Activated CD4-positive, alpha-beta T cell treated with anti-CD3 and anti-CD28 coated beads, Interleukin-2, Interleukin-4, amounts not matched to agents 100 ng/mL and 50 ng/mL, durations not matched to agents 16 hours and 8 hours (primary cell): ENCODE measurements at regions not wholly inside any gene's neighbourhood (a gene's known extent, or its start where the extent isn't known, plus 50 kb on each side); places are given as distances from the start of the nearest gene placed in this dataset.

Source experiments
- DNase-seq: peaks from one replicate; pipeline ENCODE4 v3.0.0-alpha.2; 2020; ENCODE audit warnings: low spot score

DNA sequence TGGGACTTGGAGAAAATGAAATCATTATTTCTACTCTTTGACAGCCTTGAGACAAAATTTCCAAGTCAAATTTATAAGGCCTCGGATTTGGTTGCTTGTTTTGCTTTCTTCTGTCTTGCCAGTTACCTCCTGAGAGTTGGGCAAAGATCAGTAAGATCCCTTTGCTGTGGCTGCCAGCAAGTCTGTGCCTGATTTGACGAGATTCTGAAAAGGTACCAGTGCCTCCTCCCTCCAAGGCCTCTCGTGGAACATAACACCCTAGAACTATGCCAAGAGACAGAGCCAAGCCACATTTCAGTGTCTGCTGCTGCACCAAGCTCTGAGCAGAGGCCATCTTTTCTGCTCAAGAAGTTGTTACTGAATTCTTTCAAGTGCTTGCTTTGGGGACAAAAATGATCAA is 61.0 kb downstream of the GTPBP8 start:
- DNase-seq = no peak

DNA sequence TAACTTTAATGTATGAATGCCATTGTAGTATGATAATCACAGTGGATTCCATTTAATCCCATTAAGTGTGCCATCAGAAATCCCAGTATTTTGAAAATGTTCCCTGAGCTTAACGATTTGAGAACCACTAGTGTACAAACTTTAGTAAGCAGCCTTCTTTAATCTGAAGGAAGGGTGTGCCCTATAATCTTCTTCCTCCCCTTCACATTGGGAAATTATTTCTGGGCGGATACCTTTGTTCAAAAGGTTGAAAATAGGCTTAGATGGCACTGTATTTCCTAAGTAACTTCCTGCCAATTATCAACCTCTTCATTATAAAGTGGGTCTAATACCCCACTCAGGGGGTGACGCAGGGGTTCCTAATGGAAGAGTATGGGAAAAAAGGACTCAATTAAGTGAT is 62.4 kb downstream of the GTPBP8 start:
- DNase-seq = no peak

DNA sequence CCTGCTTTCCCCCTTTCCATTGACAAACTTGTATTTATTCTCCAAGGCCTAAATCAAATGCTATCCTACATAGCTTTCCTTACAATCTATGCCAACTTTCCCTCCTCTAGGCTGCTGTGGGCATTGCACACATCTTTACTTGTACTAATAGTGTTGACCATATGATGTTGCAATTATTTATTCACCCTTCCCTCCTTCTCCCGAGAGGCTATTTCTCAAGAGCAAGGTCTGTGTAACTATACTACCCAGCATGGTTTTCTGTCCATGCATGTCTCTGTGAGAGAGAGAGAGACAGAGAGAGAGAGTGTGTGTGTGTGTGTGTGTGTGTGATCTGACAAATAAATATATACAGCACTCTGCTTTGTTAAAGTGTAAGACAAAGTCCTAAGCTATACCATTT is 63.8 kb downstream of the GTPBP8 start:
- no peak for DNase-seq

DNA sequence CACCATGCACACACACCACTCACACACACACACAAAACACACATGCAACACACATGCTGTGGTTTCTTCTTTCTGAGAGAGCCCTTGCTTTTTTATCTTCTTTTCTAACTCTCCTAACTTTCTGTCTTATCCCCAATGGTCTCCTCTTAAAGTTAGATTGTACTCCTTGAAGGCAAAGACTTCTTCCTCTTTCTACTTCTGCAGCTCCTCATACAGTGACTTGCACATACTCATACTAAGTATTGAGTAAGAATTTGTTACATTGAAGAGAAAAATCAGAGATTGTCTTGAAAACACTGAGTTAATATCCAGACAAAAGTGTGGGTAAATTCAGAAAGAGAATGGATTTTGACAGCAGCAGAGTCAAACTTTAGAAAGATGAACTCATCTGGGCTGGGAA is 64.4 kb downstream of the GTPBP8 start:
- DNase-seq = no peak

DNA sequence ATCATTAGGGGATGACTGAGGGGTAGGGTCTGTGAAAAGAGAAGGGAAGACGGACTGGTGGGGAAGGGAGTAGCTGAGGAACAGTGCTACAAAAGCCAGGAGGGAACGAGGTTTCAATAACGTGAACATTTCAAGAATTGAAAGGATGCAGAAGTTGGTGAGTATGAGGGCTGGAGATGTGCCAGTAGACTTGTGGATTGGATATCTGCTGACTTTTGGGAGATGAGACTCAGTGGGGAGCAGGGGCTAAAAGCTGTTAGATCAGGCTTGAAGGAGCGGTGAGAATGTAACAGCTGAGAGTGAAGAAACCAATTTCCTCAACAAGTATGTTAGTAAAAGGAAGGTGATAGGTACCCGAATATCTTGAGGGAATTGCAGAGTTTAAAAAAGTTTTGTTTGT is 65.2 kb downstream of the GTPBP8 start:
- no peak for DNase-seq

DNA sequence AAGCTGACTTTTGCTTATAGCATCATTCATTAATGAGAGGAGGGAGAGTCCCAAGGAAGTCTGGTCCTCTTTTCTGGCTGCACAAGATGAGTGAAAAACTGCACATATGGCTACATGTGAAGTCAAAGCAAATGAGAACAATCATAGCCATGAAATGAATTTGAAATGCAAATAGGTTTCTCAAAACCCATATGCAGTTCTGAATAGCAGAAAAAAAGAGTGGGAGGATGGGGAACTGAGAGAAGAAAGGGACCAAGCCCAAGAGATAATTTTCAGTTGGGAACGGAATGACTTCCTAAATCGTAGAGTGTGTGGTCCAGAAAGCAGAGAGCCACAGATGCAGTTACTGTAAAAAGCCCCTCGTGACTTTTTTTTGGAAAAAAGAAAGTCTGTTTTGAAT is 66.3 kb downstream of the GTPBP8 start:
- no peak for DNase-seq

DNA sequence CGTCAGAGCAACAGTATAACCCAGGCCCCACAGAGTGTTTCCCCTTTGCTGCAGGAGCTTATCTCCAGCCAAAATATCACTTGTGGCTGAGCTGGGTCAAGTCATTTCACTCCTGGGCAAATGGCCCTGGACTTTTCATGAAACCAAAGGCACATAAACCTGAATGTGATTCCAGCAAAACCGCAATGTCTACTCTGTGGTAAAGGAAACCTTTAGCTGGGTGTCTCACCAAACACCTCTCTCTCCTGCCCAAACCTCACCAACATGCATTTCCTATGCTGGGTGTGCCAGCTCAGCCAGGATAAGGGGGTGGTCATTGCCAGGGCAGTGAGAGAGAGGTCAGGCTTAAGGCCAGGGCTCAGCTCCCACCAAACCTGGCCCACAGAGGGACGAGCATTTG is 67.4 kb downstream of the GTPBP8 start:
- DNase-seq = no peak

DNA sequence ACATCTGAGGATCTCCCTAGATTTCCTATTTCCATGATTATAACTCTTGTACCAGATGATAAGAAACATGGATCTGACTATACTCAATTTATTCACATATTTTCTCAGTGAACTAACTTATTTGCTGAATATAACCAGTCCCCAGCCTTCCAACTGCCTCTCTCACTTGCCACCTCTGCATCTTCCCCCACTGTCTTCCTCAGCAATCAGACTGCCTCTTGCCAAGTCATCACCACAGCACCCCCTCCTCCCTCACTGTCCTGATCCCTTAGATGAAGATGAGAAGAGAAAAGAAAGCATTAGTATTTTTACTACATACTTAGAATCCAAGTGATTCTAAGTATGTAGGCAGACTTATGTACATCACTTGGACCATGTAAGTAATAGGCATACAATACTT is 71.9 kb downstream of the GTPBP8 start:
- DNase-seq = no peak

DNA sequence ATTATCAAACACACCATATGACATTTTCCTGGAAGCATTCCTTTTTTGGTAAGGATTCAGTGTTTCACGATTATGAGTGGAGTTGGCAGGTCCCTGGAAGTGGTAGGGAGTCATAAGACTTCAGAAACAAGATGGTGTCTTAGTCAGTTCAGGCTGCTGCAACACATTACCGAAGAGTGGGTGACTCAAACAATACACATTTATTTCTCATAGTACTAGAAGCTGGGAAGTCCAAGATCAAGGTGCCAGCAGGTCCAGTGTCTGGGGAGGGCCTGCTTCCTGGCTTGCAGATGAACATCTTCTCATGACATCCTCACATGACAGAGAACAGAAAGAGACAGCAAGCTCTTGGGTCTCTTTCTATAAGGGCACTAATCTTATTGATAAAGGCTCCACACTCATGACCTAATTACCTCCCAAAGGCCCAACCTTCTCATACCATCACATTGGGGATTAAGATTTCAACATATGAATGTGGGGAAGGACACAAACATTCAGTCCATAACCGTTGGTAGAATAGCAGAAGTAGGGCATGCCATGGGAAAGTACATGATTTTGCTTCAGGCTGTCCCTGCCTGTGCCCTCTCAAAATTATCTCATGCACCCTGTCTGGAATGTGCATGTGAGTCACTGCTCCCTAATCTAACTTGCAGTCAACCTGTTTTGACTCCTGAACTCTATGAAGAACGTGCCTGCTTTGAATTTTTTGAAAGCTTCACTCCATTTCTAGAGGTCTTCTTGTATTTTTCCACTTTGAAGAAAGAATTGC is 72.5 kb downstream of the GTPBP8 start:
- no peak for DNase-seq

DNA sequence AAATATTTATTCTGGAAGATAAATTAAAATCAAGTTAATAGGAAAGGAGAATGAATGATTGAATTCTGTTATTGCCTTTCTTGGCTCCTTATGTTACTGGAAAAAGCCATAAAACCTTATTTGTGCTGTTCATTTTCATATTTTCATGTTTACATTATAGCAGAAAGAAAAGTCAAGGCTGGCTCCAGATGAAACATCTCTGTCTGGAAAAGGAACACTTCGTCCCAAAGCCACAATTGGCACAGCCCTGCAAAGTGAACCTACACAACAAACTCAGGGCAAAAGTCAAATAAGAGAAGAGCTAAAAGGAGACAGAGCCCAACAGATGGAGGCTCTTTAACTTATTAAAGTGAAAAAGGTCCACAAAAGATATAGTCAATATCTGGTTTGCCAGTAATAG is 73.4 kb downstream of the GTPBP8 start:
- no peak for DNase-seq

DNA sequence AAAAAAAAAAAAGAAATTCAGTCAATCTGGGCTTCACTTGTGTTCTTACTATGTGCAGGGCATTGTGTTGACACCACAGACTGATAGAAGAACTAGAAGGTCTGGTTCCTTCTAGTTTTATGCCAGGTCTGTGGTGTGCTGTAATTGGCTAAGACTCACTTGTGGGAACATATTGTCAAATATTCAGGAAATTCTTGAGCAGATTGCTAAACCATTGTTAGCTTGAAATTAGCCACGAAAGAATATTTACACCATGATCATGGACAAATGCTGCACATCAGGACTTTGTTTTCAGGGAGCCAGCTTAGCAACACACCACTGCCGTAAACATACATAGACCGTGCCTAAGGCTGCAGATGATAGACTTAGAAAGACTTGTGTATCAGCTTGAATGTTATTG is 74.6 kb downstream of the GTPBP8 start:
- DNase-seq = no peak

DNA sequence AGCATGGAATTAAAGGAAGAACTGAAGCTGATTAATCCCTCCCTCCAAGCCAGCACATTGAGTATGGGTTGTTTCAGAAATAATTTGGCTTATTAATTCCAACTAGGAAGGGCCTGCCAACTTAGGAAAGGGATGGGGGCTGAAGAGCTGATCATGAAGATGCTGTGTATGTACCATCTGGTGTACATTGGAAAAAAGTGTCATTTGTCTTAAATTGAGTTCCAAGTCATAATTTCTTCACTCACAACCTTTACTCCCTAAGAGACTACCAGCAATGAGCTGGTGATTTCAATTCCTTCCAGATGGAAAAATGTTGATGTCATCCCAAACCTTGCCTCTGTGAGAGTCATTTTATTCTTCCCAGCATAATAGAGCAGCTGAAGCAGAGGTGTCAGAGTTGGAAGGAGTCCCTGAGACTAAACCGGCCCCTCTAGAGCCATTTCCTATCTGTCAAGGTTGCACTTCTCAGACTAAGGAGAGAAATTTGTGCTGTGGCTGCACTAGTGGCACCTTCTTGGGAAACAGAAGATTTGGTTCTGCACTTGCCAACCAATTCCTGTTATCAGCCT is 79.4 kb downstream of the GTPBP8 start:
- no peak for DNase-seq

DNA sequence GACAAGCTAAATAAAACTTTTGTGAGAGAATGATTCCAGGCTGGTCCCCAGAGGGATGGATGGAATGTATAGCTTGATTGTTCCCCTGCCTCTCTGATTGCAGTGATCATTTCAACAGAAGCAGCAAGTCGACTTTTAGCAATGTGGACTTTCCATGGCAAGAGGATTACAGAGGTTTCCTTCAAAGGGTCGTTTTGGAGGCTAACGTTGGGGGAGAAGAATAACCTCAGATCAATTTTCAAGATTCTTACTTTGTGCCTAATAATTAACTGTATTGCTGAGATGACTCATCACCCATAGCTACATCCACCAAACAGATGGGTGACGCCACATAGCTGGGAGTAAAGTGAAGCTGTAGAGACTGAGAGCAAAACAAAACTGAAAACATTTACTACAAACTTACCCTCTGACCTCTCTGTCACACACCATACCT is 79.9 kb downstream of the GTPBP8 start:
- no peak for DNase-seq

DNA sequence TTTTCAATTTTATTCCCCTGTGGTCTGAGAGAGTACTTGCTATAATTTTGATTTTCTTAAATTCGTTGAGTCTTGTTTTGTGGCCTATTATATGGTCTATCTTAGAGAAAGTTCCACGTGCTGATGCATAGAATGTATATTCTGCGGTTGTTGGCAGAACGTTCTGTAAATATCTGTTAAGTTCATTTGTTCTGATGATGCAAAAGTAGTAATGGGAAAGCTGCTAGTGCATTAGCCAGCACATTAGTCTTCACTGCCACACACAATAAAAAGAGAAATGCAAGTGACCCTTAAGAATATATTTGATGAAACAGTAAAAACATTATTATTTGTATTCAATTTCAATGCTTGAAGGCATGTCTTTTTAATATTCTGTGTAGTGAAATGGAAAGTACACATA is 84.8 kb downstream of the GTPBP8 start:
- DNase-seq = no peak

DNA sequence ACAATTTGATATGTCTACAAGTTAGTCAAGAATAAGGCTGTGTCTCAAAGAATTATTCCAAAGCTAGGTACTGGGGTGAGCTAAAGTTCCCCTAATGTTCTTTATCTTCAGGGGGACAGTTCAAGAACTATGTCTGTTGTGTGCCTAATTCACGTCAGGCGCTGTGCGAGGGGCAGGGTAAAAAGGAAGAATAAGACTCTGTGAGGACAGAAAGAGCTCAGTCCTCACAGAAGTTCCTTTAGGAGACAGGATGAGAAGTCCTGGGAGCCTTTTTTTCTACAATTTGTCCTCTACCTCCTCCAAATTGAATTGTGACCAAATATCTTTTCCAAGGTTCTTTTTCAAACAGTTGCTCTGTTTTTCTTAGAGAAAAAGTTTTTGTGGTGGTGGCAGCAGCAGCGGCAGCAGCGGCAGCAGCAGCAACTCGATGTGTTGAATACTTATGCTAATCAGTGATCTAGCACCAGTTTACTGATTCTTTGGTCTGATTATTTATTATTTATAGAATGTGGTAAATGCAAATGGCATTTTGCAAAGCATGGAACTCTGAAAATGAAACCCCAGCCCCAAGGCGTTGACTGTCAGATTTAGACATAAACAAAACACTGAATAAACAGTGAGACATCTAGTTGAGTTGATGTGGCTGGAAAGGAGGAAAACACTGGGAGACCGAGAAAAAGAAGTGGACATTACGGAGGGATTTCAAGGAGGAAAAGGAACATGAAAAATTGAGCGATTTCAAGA is 88.6 kb downstream of the GTPBP8 start:
- DNase-seq = no peak

DNA sequence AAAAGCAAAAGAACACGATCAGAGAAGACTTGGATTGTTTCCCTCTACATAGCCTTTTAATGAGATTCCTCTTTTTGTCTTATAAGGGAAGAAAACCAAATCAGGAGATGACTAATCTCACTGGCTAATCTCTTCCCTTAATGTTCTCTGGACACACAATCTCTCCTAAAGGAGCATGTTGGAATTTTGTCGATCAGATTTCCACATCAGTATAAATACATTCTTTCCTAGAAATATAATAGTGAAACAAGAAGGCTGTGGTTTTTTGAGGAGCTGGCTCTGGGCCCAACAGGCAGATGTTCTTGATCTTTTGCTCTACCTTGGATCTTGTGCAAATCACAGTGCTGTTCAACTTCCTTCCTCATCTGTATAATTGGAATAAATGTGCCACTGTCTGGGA is 94.0 kb downstream of the GTPBP8 start:
- DNase-seq = no peak

DNA sequence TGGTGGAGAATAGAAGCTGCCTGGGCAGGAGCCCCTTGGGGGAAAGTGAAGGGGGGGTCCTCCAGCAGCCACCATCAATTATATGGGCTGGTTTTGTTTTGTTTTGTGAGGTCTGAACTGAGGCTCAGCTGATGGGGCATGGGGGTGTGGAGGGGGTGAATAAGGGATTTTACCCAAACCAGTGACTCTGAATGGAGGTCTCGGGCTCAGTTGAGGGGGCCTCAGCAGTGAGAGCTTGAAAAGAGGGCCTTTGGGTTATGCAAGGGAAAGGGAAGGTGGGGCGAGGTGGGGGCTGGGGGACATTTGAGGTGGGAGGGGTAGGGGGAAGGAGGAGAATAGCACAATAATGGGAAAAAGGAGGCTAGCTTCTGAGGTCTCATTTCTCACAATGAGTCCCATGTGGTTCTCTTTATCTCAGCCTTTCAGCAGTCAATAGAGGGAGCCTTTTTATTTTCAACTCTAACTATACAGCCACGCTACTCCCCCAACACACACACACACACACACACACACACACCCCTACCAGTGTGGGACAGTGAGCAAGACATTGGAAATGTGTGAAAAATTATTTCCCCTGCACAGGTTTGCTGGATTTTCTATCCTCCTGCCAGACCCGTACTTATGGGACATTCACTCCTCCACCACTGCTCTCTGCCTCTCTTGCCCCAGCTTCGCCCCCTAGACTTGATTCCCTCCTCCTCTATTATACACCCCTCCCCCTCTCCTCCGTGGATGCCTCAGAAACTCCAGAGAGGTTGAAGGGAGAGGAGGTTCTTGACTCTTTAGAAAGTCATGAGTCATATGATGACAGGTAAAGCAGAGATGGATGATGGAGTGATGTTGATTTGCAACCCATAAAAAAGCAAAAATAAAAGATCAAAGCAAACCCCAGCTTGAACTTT is 96.0 kb downstream of the GTPBP8 start:
- no peak for DNase-seq

DNA sequence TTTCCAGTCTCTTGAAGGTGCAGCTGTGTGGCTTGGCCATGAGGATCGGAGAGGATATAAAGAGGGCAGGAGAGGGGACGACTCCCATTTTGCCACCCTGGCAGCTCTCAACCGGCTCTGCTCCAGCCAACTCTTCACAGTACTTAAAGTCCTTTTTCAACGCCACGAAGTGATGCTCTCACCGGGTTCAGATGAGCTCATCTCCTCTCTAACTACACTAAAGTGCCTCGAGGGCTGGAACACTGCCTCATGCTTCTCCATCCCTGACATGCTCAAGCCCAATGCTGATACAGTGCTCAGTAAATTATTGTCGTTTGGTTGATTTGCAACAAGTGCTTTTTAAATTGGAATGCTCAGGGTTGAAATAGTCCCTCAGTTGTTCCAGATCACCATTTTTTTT is 97.8 kb downstream of the GTPBP8 start:
- DNase-seq = no peak

DNA sequence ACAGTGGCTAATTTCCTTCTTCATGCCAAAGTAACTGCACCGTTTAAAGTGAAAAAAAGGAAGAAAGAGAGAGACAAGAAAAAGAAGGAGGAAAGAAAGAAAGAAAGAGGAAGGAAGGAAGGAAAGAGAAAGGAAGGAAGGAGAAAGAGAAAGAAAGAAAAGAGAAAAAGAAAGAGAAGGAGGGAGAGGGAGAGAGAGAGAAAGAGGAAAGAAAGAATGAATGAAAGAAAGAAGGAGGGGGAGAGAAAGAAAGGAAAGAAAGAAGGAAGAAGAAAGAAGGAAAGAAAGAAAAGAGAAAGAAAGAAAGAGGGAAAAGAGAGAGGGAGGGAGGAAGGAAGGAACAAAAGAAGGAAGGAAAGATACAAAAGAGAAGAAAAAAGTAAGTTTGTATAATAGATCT is 100.6 kb downstream of the GTPBP8 start:
- no peak for DNase-seq

DNA sequence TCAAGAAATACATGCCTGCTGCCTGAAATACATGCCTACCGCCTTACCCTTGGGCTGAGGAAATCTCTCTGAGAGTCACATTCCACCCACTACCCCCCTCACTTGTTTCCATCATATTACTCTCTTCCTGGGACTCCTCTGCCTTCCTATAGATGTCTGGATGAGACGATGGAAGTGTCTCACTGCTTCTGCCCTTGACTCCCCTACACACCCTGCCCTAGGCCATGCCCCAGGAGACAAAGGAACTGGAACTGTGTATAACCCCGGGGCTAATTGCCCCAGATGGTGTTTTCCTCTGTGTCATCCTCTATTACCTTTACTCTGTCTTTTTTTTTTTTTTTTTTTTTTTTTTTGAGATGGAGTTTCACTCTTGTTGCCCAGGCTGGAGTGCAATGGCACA is 102.0 kb downstream of the GTPBP8 start:
- DNase-seq = no peak

DNA sequence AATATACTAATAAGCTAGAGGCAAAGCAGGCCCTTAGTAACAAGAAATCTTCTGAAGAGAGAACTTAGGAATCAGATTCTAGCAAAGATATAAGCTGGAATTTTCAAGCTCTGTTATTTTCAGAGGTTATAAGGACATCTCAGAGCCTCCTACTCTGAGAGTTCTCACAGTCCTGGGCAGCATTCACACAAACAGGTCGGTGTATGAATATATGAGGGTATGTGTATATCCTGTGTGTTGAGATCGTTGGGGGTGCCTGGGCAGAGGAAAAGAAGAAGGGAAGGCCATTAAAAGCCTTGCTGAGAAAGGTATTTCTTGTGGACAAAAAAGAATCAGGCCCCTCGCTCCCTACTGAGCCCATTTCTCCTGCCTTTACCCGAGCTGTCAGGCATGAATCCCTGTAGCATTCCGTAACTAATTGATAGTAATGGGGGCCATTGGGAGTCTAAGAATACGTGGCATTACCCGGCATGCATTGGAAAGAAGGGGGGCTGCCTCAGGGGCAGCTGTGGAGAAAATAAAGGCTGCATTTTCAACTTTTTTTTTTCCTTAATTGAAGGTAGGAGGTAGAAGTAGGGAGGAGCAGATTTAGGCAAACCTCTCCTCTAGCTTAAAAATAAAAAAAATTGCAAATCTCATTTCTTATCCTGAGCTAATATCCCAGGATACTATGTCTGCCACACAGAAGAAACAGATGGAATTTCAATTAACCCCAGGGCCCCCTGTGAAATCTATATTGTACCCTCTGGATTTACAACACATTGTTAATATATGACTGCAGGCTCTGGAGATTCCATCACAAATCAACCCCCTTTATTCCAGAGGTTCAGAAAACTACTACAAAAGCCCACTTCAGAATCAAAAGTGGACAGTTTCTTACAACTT is 103.8 kb downstream of the GTPBP8 start:
- no peak for DNase-seq
